Stimulated activated naive CD8-positive, alpha-beta T cell treated with anti-CD3 and anti-CD28 coated beads, Interleukin-15, amount 100 ng/mL, for 72 hours (primary cell): ENCODE measurements at regions not wholly inside any gene's neighbourhood (a gene's known extent, or its start where the extent isn't known, plus 50 kb on each side); places are given as distances from the start of the nearest gene placed in this dataset.
A peak's percentile ranks its signal among the peaks of the same experiment; 100 is the strongest.
"Not testable (repeated sequence)": the region's sequence is repeated elsewhere in the genome, so short reads cannot be mapped to it uniquely, and the experiment has no call there.

ENCODE experiments used
- ATAC-seq: fragments of 150-1000 bp; cut with Tn5 transposase; 2 replicates; pipeline ENCODE4 v1.10.0; 2021; ENCODE audit warnings: mild to moderate bottlenecking, moderate library complexity
- DNase-seq, 2 donors: peaks; one replicate each; pipeline ENCODE4 v3.0.0; 2021 to 2022
- H3K27ac Mint-ChIP-seq, 2 donors: one replicate each; pipeline ENCODE4 v1.8.0; 2022; ENCODE audit warnings: mild to moderate bottlenecking in 2 of 2, mixed read lengths in 2 of 2, moderate library complexity in 2 of 2
- H3K27me3 Mint-ChIP-seq: one replicate; pipeline ENCODE4 v1.8.0; 2022; ENCODE audit warnings: mixed read lengths
- H3K4me1 Mint-ChIP-seq: one replicate; pipeline ENCODE4 v1.8.0; 2022; ENCODE audit warnings: mild to moderate bottlenecking, mixed read lengths
- H3K4me3 Mint-ChIP-seq, 2 donors: one replicate each; pipeline ENCODE4 v1.8.0; 2022; ENCODE audit warnings: mild to moderate bottlenecking in 2 of 2, mixed read lengths in 2 of 2, moderate library complexity in 1 of 2
- H3K9me3 Mint-ChIP-seq, 2 donors: one replicate each; pipeline ENCODE4 v1.8.0; 2022; ENCODE audit warnings: mixed read lengths in 2 of 2

DNA sequence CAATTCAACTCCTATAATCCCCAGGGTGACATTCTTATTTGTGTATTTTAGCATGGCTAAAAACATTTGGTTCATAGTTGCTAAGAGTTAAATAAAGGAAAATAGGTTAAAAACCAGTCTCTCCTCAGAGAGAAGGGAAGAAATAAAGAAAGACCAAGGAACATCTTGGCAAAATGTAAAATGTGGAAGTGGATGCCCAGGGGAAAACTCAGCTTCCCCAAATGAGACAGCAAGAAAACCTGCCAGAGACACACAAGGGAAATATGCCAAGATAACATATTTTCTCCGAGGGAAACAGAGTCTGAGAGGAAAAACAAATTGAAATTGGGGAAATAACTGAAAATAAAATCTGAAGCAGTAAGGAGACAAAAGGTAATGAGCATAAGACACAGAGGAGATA lies 1569.3 kb downstream of the PCDH18 start:
- H3K4me3 Mint-ChIP-seq = no peak overlapping the region
- ATAC-seq = no peak
- no peak for DNase-seq
- no peaks in the 10 kb centered on the region for H3K27me3 Mint-ChIP-seq
- no peaks in the 10 kb centered on the region for H3K9me3 Mint-ChIP-seq
- peak overlapping the region in 1 of 2 donors; percentile 17 for H3K27ac Mint-ChIP-seq
- H3K4me1 Mint-ChIP-seq = no peaks in the 10 kb centered on the region

DNA sequence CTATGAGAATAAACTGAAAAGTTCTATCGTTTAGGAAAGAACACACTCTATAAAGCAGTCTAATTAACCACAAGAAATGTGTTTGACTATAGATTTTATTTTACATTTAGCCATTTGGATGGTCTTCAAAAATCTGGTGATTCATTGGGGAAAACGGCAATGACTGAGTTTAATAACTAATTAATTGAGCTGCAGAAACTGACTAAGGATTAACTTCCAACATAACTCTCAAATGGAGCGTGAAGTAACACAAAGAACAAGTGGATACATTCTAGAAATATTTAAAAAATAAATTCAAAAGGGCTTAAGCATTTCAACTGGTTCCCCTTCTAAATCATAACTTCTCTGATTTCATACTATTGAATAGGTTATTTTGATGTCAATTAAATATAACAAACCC lies 1582.4 kb downstream of the PCDH18 start:
- Mint-ChIP-seq H3K27ac (no peak overlapping the region), H3K4me3 (no peak overlapping the region), H3K4me1 (no peaks in the 10 kb centered on the region), H3K27me3 (no peaks in the 10 kb centered on the region), H3K9me3 (peaks cover 0 to 5% of the 10 kb centered on the region in 2 donors)
- no peak for ATAC-seq
- DNase-seq = no peak

DNA sequence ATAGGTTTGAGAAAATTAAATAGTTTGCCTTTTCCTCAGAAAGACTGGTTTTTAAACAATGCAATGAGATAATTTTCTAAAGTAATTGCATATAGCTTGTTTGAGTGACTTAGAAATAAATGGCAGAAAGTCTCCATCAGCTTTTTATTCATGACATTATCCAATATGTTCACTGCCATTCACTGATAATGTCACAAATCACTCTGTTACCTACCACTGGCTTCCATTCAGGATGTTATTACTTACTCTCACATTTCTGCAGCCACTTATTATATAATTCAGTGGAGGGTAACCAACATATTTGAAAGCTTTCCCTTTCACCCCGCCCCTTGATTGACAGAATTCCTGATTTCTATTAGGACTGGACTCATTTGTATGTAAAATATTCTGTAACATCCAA lies 1583.5 kb downstream of the PCDH18 start:
- Mint-ChIP-seq H3K27me3 (no peaks in the 10 kb centered on the region), H3K9me3 (peaks cover 0 to 5% of the 10 kb centered on the region in 2 donors), H3K27ac (no peak overlapping the region), H3K4me1 (no peaks in the 10 kb centered on the region), H3K4me3 (no peak overlapping the region)
- no peak for ATAC-seq
- DNase-seq = no peak

DNA sequence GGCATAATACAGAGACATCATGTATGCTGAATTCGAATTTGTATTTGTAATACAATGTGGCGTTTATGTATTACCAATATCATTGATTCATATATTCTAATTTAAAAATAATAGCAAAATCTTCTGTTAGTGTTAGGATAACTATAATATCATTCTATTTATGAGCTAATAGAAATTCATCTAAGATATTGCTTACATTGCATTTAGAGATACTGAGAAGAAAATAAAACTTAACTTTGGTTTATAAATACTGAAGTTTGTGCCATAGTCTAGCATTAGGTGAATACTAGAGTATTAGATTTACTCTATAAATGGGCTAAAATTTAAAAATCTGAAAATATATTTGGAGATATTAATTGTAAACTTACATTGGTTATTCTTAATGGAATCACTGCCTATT lies 1590.6 kb downstream of the PCDH18 start:
- H3K4me1 Mint-ChIP-seq = no peaks in the 10 kb centered on the region
- H3K27me3 Mint-ChIP-seq = no peaks in the 10 kb centered on the region
- DNase-seq (no peak), ATAC-seq (no peak)
- H3K9me3 Mint-ChIP-seq = no peaks in the 10 kb centered on the region
- no peak overlapping the region for H3K4me3 Mint-ChIP-seq
- H3K27ac Mint-ChIP-seq = no peak overlapping the region

DNA sequence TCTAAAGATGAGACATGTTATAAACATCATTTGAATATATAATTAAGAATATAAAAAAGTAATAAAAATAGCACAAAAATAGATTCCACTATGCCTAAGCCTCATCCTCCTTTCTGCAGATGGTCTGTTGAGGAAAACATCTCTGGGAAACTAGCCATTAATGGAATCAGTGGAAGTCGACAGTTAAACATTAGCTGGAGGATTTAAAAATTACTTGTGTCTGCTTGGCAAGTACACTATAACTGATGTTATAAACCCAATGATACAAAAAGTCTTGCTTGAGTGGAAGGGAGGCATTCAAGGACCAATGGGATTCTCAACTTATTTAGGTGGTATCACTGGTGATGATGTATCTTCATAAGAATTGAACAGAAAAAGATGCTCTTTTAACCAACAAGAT lies 1598.3 kb downstream of the PCDH18 start:
- Mint-ChIP-seq H3K27ac (no peak overlapping the region), H3K4me3 (no peak overlapping the region), H3K27me3 (no peaks in the 10 kb centered on the region), H3K4me1 (no peaks in the 10 kb centered on the region), H3K9me3 (peaks cover 6% of the 10 kb centered on the region in 2 donors)
- no peak for DNase-seq
- ATAC-seq = no peak

DNA sequence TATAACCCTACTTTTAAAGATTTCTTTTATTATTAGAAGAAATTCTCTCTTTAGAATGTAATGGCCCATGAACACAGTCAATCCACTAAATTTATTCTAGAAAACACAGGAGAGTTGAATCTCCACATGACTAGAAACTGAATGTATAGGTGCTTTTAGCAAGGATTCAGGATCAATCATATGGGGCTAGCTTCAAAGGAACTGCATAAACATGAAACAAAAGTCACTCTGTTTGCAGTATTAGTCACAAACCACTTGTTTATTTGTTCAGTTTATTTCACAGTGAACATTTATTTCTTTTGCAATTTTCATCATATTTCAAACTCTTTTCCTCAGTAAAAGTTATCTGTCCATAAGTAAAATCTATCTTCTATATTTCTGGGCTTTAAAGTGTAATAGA lies 1604.6 kb downstream of the PCDH18 start:
- H3K27me3 Mint-ChIP-seq = no peaks in the 10 kb centered on the region
- ATAC-seq (no peak), DNase-seq (no peak)
- H3K4me3 Mint-ChIP-seq = no peak overlapping the region
- peaks cover 13 to 15% of the 10 kb centered on the region in 2 donors for H3K9me3 Mint-ChIP-seq
- no peaks in the 10 kb centered on the region for H3K4me1 Mint-ChIP-seq
- no peak overlapping the region for H3K27ac Mint-ChIP-seq

DNA sequence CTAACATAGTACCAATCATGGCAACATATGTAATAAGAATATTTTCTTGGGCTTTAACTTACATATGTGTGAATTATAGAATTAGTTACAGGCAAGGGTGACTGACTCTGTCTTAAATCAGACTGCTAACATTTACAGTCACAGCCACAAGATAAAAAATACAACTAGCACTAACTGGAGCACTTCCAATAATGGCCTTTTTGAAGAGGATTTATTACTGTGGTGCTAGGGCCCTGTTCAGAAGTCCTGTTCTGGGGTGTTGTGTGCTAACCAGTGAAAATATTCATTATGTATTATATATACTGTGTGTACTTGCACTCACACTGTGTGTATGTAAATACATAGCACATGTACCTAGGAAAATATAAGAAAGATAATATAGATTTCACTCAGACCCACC lies 1611.2 kb downstream of the PCDH18 start:
- DNase-seq (no peak), ATAC-seq (no peak)
- H3K27ac Mint-ChIP-seq = no peak overlapping the region
- H3K4me3 Mint-ChIP-seq = no peak overlapping the region
- H3K4me1 Mint-ChIP-seq = no peaks in the 10 kb centered on the region
- peaks cover 7 to 9% of the 10 kb centered on the region in 2 donors for H3K9me3 Mint-ChIP-seq
- H3K27me3 Mint-ChIP-seq = no peaks in the 10 kb centered on the region

DNA sequence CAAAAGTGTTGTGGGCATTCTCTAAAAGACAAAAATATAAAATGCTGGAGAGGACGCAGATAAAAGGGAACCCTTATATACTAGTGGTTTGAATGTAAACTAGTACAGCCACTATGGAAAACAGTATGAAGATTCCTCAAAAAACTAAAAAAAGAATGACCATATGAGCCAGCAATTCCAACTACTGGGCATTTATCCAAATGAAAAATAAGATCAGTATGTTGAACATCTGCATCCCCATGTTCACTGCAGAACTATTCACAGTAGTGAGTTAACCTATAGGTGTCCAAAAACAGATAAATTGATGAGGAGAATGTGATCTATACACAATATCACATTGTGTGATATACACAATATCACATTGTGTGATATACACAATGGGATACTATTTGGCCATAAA lies 1615.3 kb downstream of the PCDH18 start:
- H3K9me3 Mint-ChIP-seq = no peaks in the 10 kb centered on the region
- H3K27ac Mint-ChIP-seq = no peak overlapping the region
- no peak for DNase-seq
- no peaks in the 10 kb centered on the region for H3K4me1 Mint-ChIP-seq
- ATAC-seq = no peak
- no peak overlapping the region for H3K4me3 Mint-ChIP-seq
- no peaks in the 10 kb centered on the region for H3K27me3 Mint-ChIP-seq

DNA sequence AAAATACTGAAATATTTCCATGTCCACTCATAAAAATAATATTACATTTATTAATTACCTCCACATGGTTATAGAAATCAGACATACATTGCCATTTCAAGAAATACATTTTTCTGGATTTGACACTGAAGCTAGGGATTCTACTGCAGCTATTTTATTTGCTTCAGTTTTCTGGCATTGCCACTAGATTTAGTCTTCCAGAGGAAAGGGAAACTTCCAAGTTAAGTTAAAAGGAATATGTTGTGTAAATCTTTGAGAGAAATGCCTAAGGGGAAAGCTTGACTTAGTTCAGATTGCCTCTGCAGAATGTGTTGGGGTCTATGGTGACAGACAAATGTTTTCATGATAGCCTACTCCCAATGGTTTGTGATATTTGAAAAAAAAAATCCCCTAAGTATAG lies 1631.3 kb downstream of the PCDH18 start:
- Mint-ChIP-seq H3K4me1 (no peaks in the 10 kb centered on the region), H3K27me3 (no peaks in the 10 kb centered on the region), H3K27ac (no peak overlapping the region), H3K9me3 (peaks cover 17 to 27% of the 10 kb centered on the region in 2 donors), H3K4me3 (no peak overlapping the region)
- ATAC-seq (no peak), DNase-seq (no peak)

DNA sequence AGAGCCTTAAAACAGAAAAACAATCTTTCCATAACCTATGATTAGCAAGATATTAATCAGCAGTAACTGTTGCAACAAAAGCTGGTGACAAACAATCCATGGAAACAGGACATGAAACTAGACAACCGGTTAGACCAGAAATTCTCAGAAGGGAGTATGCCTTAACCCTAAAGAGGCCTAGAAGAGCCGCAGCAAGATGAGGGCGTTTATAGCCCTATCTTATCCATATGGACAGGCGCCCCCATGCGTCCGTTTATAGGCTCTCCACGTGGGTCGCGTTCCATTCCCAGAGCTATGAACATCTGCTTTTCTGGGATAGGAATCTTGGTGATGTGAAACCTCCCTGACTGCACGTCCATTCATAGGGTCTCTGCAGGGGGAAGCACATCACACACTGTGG lies 1662.7 kb upstream of the PABPC4L start:
- DNase-seq, H3K4me3 Mint-ChIP-seq, H3K9me3 Mint-ChIP-seq, H3K4me1 Mint-ChIP-seq, ATAC-seq, H3K27ac Mint-ChIP-seq, H3K27me3 Mint-ChIP-seq: not testable (repeated sequence)

DNA sequence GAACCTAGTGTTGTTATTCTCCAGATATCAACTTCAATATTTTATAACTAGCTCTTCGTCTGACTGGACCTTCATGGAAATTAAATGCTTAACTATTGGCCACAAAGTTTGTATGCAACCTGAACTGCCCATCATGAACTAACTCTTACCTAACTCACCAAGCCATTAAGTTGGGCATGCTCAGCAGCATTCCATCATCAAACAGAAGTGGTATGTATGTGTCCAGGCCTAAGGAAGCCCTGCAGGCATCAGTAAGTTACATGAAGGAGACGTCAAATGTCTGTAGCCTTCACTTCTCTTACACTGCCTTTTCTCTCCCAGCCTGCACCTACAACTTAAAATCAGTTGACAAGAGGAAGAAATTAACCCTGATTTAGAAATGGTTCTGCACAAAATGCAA lies 1639.2 kb upstream of the PABPC4L start:
- ATAC-seq = no peak
- H3K4me1 Mint-ChIP-seq = no peaks in the 10 kb centered on the region

DNA sequence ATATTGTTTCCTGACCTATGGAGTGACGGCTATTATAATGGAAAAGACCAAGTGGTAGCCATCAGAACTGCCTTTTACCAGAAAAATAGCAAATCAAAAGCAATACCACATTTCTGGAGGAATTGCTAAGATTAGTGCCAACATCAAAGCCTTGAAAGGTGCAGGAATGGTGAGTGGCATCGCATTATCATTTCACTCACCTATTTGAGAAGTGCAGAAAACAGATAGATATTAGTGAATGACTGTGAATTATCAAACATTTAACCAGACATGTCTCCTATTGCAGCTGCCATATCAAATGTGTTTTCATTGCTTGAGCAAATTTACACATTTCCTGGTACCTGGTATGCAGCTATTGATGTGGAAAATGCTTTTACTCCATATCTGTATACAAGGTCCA lies 1638.1 kb upstream of the PABPC4L start:
- Mint-ChIP-seq H3K4me1 (no peaks in the 10 kb centered on the region), H3K4me3 (no peak overlapping the region), H3K9me3 (no peaks in the 10 kb centered on the region), H3K27me3 (no peaks in the 10 kb centered on the region), H3K27ac (no peak overlapping the region)
- ATAC-seq (no peak), DNase-seq (no peak)

More for the DNA sequence above, 1639.2 kb upstream of the PABPC4L start:
- Mint-ChIP-seq H3K27ac (no peak overlapping the region), H3K4me3 (no peak overlapping the region), H3K27me3 (no peaks in the 10 kb centered on the region), H3K9me3 (no peaks in the 10 kb centered on the region)
- DNase-seq = no peak

DNA sequence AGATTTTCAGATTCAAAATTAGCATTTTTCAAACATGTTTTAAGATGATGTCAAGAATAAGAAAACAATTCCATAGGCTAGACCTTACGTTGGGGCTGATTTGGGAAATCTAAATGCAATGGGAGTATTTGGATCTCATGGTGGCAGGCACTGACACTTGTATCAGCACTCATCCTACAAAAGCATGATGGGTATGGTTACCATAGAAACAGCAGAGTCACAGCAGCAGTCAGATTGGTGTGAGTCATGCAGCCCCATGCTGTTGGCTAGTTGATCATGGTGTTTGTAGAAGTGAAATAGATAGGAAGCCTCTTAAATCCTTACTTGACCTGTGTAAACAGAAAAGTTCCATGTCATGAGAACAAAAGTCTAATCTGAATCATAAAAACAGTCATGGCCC lies 1637.3 kb upstream of the PABPC4L start:
- Mint-ChIP-seq H3K4me3 (no peak overlapping the region), H3K4me1 (no peaks in the 10 kb centered on the region), H3K27ac (no peak overlapping the region), H3K27me3 (no peaks in the 10 kb centered on the region), H3K9me3 (no peaks in the 10 kb centered on the region)
- DNase-seq (no peak), ATAC-seq (no peak)

DNA sequence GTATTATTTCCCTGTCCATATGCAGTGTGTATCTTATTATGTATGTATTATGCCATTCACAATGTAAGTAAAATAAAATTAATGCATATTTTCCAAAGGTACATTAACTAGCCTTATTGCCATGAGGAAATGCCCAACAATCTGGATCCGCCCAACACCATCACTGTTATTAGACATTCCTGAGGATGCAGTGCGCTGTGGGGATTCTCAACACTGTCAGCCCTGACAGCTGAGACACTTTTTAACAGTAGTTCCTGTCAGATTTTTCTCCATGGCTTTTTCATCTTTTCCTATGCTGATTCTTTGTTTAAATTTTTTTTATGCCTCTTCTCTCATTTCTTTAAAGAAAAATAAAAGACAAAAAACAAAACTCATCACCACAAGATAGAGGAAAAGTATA lies 1632.9 kb upstream of the PABPC4L start:
- H3K9me3 Mint-ChIP-seq = peaks cover 7 to 14% of the 10 kb centered on the region in 2 donors
- no peak for DNase-seq
- no peak for ATAC-seq
- H3K4me3 Mint-ChIP-seq = no peak overlapping the region
- H3K4me1 Mint-ChIP-seq = no peaks in the 10 kb centered on the region
- no peaks in the 10 kb centered on the region for H3K27me3 Mint-ChIP-seq
- H3K27ac Mint-ChIP-seq = no peak overlapping the region

DNA sequence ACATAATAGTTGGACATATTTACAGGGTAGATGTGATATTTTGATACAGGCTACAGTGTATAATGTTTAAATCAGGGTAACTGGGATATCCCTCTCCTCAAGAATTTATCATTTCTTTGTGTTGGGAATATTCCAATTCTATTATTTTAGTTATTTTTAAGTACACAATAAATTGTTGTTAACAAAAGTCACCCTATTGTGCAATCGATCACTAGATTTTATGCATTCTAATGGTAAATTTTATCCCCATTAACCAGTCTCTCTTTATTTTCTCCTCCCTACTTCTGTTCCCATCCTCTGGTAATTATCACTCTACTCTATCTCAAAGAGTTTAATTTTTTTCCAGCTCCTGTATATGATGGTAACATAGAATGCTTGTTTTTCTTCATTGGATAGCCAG lies 1631.9 kb upstream of the PABPC4L start:
- H3K9me3 Mint-ChIP-seq = peaks cover 7 to 14% of the 10 kb centered on the region in 2 donors
- no peaks in the 10 kb centered on the region for H3K4me1 Mint-ChIP-seq
- peak overlapping the region in 1 of 2 donors; percentile 59 for H3K27ac Mint-ChIP-seq
- ATAC-seq = no peak
- no peak overlapping the region for H3K4me3 Mint-ChIP-seq
- DNase-seq = no peak
- no peaks in the 10 kb centered on the region for H3K27me3 Mint-ChIP-seq

DNA sequence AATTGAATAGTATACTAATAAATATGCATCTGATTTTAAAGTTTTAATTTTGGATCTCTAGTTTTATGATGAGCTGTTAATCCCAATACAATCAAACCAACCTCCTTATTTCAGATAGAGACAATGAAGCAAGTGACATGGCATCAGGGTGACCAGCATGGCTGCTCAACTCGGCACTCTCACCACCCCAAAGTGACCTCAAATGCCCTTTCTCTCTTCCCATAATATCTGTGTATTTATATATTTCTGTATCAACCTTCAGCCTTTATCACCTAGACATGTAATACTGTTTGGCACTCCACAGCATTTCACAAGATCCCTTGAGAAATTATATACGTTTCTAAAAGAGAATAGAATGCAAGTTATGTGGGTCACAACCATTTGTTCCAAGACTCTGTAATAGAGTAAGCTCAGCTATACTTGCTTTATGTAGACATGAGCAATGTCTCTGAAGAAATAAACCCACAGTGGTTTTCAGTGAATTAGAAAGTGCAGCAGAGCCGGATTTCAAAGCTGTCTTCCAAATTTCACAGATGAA lies 1623.2 kb upstream of the PABPC4L start:
- Mint-ChIP-seq H3K27ac (no peak overlapping the region), H3K4me3 (no peak overlapping the region)
- ATAC-seq = no peak

DNA sequence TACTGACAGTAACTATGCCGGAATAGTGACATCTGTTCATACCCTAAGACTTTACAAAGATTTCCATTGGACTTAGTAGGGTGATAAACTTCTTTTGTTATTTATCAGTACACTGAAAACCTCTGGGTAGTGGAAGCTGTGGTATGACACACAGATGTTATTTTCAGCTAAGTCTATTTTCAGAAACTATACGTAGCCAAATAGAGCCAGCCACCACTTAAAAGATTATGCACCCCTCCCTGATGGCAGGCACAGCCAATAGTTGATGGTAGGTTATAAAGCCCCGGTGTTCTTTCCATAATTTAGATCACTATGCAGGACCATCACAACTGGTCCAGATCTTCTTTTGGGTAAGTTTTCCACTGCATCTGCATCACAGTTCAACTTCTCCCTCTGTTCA lies 1603.2 kb upstream of the PABPC4L start:
- ATAC-seq = no peak

More for the DNA sequence above, 1623.2 kb upstream of the PABPC4L start:
- peaks cover 0 to 10% of the 10 kb centered on the region in 2 donors for H3K9me3 Mint-ChIP-seq
- H3K27me3 Mint-ChIP-seq = no peaks in the 10 kb centered on the region
- H3K4me1 Mint-ChIP-seq = no peaks in the 10 kb centered on the region
- no peak for DNase-seq

More for the DNA sequence above, 1603.2 kb upstream of the PABPC4L start:
- H3K4me1 Mint-ChIP-seq = no peaks in the 10 kb centered on the region
- H3K27me3 Mint-ChIP-seq = no peaks in the 10 kb centered on the region
- no peaks in the 10 kb centered on the region for H3K9me3 Mint-ChIP-seq
- no peak overlapping the region for H3K27ac Mint-ChIP-seq
- no peak overlapping the region for H3K4me3 Mint-ChIP-seq
- DNase-seq = no peak
